WTC11 (cell line): ENCODE measurements at regions not wholly inside any gene's neighbourhood (a gene's known extent, or its start where the extent isn't known, plus 50 kb on each side); places are given as distances from the start of the nearest gene placed in this dataset.

Source experiments
- ATF2 ChIP-seq: sonication (generic); formaldehyde crosslinking; IDR thresholded peaks from 2 replicates; pipeline ENCODE4 v1.8.1; 2022; ENCODE audit warnings: low read depth, missing genetic modification reagents, borderline replicate concordance
- CREM ChIP-seq: sonication (generic); formaldehyde crosslinking; IDR thresholded peaks from 2 replicates; pipeline ENCODE4 v1.8.1; 2022; ENCODE audit warnings: mild to moderate bottlenecking, missing genetic modification reagents, moderate library complexity
- CTCF ChIP-seq: fragments of 200-600 bp; IDR thresholded peaks from 2 replicates; pipeline ENCODE4 v1.8.0; 2022; ENCODE audit warnings: antibody characterized with exemption
- ETV6 ChIP-seq: sonication (generic); formaldehyde crosslinking; IDR thresholded peaks from 2 replicates; pipeline ENCODE4 v1.8.1; 2022; ENCODE audit warnings: mild to moderate bottlenecking, missing genetic modification reagents
- NFYB ChIP-seq: sonication (generic); formaldehyde crosslinking; conservative IDR thresholded peaks from 2 replicates; pipeline ENCODE4 v1.8.0; 2022; ENCODE audit warnings: low read depth, missing genetic modification reagents
- RELA ChIP-seq: sonication (generic); formaldehyde crosslinking; IDR thresholded peaks from 2 replicates; pipeline ENCODE4 v1.8.1; 2022; ENCODE audit warnings: missing genetic modification reagents, mild to moderate bottlenecking, borderline replicate concordance
- SP1 ChIP-seq: sonication (generic); formaldehyde crosslinking; conservative IDR thresholded peaks from 2 replicates; pipeline ENCODE4 v1.8.1; 2022; ENCODE audit warnings: missing genetic modification reagents
- ZNF121 ChIP-seq: sonication (generic); formaldehyde crosslinking; IDR thresholded peaks from 2 replicates; pipeline ENCODE4 v1.8.0; 2023; ENCODE audit warnings: missing genetic modification reagents
- ZNF263 ChIP-seq: sonication (generic); formaldehyde crosslinking; IDR thresholded peaks from 2 replicates; pipeline ENCODE4 v1.8.1; 2022; ENCODE audit warnings: low read depth, mild to moderate bottlenecking, moderate library complexity, missing genetic modification reagents
- ZNF416 ChIP-seq: fragments of 250-450 bp; sonication (Bioruptor Pico); IDR thresholded peaks from 2 replicates; pipeline ENCODE4 v1.9.0; 2021; ENCODE audit warnings: mild to moderate bottlenecking, inconsistent platforms
- TF ChIP-seq, protein P1 (sequence below): sonication (generic); formaldehyde crosslinking; IDR thresholded peaks from 2 replicates; pipeline ENCODE4 v1.8.0; 2022; ENCODE audit warnings: mild to moderate bottlenecking, missing genetic modification reagents

GRCh38 chr6:48817333-48818051, 645.6 kb downstream of the MMUT start:
- TF ChIP-seq, protein P1, sequence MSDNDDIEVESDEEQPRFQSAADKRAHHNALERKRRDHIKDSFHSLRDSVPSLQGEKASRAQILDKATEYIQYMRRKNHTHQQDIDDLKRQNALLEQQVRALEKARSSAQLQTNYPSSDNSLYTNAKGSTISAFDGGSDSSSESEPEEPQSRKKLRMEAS (CRISPR knock-in tag), result no peak
- TF ChIP-seq CREM (CRISPR knock-in tag), result no peak
- TF ChIP-seq CTCF, result no peak
- TF ChIP-seq ATF2 (CRISPR knock-in tag), result no peak
- TF ChIP-seq RELA (CRISPR knock-in tag), result no peak
- no peak for TF ChIP-seq ETV6 (CRISPR knock-in tag)
- TF ChIP-seq ZNF263 (CRISPR knock-in tag), result no peak
- no peak for TF ChIP-seq SP1
- TF ChIP-seq ZNF121 (CRISPR knock-in tag), result no peak
- no peak for TF ChIP-seq ZNF416 (CRISPR knock-in tag)
- no peak for TF ChIP-seq NFYB (CRISPR knock-in tag)
